HG02970 (cell line): ENCODE measurements at regions not wholly inside any gene's neighbourhood (a gene's known extent, or its start where the extent isn't known, plus 50 kb on each side); places are given as distances from the start of the nearest gene placed in this dataset.
"Not testable (repeated sequence)": the region's sequence is repeated elsewhere in the genome, so short reads cannot be mapped to it uniquely, and the experiment has no call there.

Experiments
- ATAC-seq: cut with Tn5 transposase; IDR thresholded peaks from one replicate; pipeline ENCODE4 v1.9.1; 2021; ENCODE audit warnings: mild to moderate bottlenecking, moderate library complexity, moderate number of reproducible peaks; ENCODE audit not compliant: unreplicated experiment, low FRiP score

GRCh38 chr9:108766626-108767161 is 89.1 kb downstream of the ACTL7B start:
- no peak for ATAC-seq

- no peak for ATAC-seq
These were observed 90.5 kb downstream of the ACTL7B start for GRCh38 chr9:108765265-108765664.

DNA sequence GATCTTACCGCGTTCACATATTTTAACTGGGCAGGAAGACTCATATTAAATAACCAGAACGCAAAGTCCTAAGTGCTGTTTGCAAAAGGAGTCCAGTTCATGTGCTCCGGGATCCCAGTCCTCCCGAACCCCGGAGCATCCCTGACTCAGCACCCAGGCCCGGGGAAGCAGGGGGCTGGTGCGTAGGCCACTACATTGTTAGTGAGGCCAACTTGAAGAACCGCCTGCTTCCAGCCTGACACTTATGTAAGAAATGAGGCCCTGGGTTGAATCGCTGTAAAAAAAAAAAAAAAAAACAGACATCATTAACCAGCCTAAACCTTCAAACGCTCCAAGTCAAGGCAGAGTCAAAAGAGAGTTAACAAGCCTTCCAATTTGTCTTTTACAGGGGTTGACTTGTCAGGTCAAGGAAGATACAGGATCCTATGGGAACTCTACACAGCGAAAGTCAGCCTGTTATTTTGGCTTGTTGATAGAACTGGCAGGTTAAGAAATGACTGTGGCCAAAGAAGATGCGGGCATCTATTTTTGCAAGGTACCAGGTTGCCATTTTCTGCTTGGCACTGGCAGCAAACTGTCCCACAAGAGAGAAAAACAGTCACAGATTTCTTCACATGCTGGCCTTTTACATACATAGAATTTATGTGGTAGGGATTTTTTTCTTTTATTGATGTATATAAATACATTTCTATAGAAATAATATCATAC is 93.3 kb downstream of the ACTL7B start:
- ATAC-seq, result no peak

DNA sequence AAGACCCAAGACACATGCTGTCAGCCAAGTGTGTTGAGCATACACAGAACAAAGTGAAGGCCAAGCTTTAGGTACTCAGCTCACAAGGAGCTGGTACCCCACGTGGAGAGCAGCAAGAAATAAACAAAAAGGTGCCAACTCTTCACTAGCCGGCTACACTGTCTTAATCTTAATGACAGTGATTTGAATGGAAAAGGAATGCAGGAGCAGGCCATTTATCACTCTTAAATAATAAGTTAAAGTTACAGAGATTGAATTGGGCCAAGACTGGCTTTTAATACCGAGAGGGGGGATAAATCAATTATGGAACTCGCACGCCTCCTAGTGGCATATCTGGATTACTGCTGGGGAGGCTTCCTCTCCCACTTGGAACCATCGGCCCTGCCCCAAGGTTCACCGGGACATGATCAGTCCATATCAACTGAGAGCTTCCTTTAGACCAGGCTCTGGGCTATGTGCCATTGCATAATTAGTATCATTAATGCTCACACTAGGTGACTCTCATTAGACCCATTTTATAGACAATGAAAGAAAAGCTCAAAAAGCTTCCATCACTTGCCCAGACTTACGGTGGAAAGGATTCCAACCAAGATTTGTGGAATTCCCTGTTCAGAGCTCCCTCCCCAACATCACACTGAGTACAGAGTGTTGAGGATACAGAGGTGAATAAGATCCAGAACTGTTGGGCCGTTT is 94.0 kb downstream of the ACTL7B start:
- ATAC-seq, result no peak

- ATAC-seq, result no peak
These were observed 94.9 kb downstream of the ACTL7B start for GRCh38 chr9:108760841-108761240.

GRCh38 chr9:108759835-108760234 is 96.0 kb downstream of the ACTL7B start:
- no peak for ATAC-seq

GRCh38 chr9:108759399-108759798 is 96.4 kb downstream of the ACTL7B start:
- no peak for ATAC-seq

DNA sequence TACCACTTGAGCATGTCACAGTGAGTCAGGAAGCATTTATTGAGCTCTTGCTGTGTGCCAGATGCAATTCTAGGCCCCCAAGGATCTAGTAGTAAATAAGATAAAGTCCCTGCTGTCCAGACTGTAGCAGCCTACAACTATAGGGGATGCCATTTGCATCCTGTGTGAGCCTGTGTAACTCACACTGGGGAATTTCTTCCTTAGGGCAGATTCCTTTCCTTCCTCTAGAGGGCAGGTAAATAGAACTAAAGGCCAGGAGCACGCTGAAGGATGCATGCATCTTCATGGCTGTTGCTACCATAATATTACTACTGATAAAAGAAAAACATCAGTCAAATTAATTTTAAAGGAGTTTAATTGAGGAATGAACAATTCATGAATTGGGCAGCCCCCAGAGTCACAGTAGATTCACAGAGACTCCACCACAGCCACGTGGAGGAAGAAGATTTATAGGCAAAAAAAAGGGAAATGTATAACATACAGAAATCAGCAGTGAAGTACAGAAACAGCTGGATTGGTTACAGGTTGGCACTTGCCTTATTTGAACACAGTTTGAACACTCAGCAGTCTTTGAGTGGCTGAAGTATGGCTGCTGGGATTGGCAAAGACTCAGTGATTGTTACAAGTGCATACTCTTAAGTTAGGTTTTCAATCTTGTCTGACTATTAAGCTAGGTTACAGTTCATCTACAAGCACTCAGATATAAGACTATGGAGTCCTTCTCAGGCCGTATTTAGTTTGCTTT is 98.9 kb downstream of the ACTL7B start:
- ATAC-seq, result no peak

DNA sequence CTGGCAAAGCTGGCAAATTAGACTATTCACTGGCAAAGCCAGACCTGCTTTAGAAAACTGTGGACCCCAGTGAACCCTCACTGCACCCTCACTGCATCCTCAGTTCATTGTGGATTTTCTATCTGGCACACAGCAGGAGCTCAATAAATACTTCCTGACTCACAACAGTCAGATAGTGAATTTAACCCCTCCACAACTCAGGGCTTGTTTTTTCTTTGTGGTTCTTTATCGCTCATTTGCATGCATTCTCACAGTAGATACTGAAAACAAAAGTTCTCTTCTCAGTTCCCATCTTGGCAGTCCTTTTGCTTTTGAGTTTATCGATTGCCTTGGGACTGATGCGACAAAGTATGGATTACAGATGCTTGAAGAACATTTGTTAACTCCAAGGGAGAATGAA is 99.8 kb downstream of the ACTL7B start:
- no peak for ATAC-seq

GRCh38 chr9:108751369-108751768 is 104.4 kb downstream of the ACTL7B start:
- ATAC-seq, result no peak

DNA sequence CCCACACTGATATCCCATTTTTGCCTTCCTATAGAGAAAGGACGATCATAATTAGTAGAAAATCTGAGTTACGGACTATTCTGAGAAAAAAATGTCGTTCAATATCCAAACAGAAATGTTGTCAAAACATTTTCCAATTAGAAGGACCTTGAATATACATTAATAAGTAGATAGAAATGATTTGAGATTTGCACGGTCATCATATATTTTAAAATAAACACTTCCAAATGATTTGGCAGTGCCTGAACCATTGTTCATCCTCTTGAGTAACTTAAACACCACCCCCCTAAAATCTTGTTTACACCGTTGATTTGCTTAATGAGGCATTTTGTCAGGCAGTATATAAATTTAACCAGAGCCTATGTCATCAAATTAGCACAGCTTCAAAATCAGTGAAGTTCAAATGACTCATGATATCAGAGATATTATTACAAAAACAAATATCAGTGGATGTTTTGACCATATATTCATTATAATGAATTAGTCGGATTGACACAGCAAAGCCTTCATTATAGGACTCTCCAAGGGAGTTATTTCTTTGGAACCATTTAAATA is 105.0 kb downstream of the ACTL7B start:
- no peak for ATAC-seq

GRCh38 chr9:108748776-108749175 is 107.0 kb downstream of the ACTL7B start:
- ATAC-seq, result no peak

- ATAC-seq, result no peak
These were observed 108.9 kb downstream of the ACTL7B start for GRCh38 chr9:108746864-108747263.

DNA sequence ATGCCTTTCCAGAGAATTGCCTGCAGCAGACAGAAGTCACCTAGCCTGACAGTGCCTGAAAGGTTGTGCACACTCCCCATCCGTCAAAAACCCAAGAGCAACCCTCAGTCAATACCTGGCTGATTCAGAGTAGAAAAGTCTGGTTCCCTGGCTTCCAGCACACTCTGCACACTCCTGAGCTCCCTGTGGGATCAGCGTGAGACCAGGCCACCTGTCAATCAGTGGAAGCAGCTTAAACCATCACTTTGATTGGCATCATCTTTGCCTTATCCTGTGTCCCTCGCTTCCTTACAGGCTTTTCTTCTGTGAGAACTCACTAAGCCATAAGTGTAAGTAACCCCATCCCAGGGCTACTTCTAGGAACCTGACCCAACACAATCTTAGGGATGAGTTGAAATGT is 109.8 kb downstream of the ACTL7B start:
- ATAC-seq, result no peak

GRCh38 chr9:108744641-108745040 is 111.1 kb downstream of the ACTL7B start:
- ATAC-seq, result no peak

- ATAC-seq, result no peak
These were observed 111.8 kb downstream of the ACTL7B start for GRCh38 chr9:108743901-108744371.

DNA sequence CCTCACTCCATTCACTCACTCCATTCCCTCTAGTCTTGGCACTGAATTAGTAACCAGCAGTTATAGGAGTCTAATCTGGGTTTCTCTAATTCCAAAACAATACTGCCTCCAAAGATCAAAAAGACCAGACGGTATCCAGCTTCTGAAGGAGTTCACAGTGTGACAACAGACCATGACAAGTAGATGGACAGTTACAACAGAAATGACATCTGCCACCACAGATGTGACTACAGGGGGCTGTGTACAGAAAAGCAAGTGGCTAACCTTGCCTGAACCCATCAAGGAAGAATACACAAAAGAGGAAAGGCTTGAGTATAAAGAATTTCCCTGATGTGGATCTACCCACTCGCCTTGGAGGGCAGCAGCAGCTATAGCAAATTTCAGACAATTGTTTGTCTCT is 112.4 kb downstream of the ACTL7B start:
- ATAC-seq, result no peak

- no peak for ATAC-seq
These were observed 113.6 kb downstream of the ACTL7B start for GRCh38 chr9:108742191-108742590.

DNA sequence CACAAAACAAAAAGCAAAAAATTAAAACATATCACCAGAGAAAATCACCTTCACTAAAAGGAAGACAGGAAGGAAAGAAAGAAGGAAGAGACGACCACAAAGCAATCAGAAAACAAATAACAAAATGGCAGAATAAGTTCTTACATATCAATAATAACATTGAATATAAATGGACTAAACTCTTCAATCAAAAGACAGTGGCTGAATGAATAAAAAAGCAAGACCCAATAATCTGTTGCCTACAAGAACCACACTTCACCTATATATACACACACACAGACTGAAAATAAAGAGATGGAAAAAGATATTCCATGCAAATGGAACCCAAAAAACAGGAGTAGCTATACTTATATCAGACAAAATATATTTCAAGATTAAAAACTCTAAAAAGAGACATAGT is 124.5 kb downstream of the ACTL7B start:
- not testable (repeated sequence) for ATAC-seq

GRCh38 chr9:108727580-108728111 is 128.1 kb downstream of the ACTL7B start:
- ATAC-seq, result no peak

GRCh38 chr9:108724652-108725051 is 131.1 kb downstream of the ACTL7B start:
- ATAC-seq, result no peak
